SKM-1 treated with dmso at 0.1 percent for 144 hours (cell line): ENCODE measurements at regions not wholly inside any gene's neighbourhood (a gene's known extent, or its start where the extent isn't known, plus 50 kb on each side); places are given as distances from the start of the nearest gene placed in this dataset.

ENCODE experiments used
- DNase-seq: peaks from one replicate; lab custom pipeline; 2025; ENCODE audit not compliant: unreplicated experiment; lab: John Stamatoyannopoulos, UW

- DNase-seq: no peak
Measured at GRCh38 chr22:48153726-48154125, 1391.3 kb downstream of the TBC1D22A start.

GRCh38 chr22:48152916-48153315 is 1390.5 kb downstream of the TBC1D22A start:
- no peak for DNase-seq

- DNase-seq: no peak
Measured at GRCh38 chr22:48152164-48152775, 1389.8 kb downstream of the TBC1D22A start.

GRCh38 chr22:48151641-48152040 is 1389.2 kb downstream of the TBC1D22A start:
- no peak for DNase-seq

GRCh38 chr22:48147831-48148230 is 1385.4 kb downstream of the TBC1D22A start:
- no peak for DNase-seq

- no peak for DNase-seq
Measured at GRCh38 chr22:48147404-48147803, 1385.0 kb downstream of the TBC1D22A start.

- no peak for DNase-seq
Measured at GRCh38 chr22:48146426-48146825, 1384.0 kb downstream of the TBC1D22A start.

- DNase-seq: no peak
Measured at GRCh38 chr22:48145738-48146137, 1383.3 kb downstream of the TBC1D22A start.

- DNase-seq: no peak
Measured at GRCh38 chr22:48144318-48144717, 1381.9 kb downstream of the TBC1D22A start.

- DNase-seq: no peak
Measured at GRCh38 chr22:48143856-48144255, 1381.4 kb downstream of the TBC1D22A start.

- no peak for DNase-seq
Measured at GRCh38 chr22:48142388-48142787, 1379.9 kb downstream of the TBC1D22A start.

- no peak for DNase-seq
Measured at GRCh38 chr22:48141301-48141700, 1378.9 kb downstream of the TBC1D22A start.

GRCh38 chr22:48140261-48140813 is 1377.9 kb downstream of the TBC1D22A start:
- DNase-seq: no peak

GRCh38 chr22:48139776-48140175 is 1377.3 kb downstream of the TBC1D22A start:
- DNase-seq: no peak

- no peak for DNase-seq
Measured at GRCh38 chr22:48138855-48139254, 1376.4 kb downstream of the TBC1D22A start.

GRCh38 chr22:48138427-48138826 is 1376.0 kb downstream of the TBC1D22A start:
- DNase-seq: no peak

- DNase-seq: no peak
Measured at GRCh38 chr22:48137640-48138039, 1375.2 kb downstream of the TBC1D22A start.

GRCh38 chr22:48135592-48135991 is 1373.1 kb downstream of the TBC1D22A start:
- no peak for DNase-seq

GRCh38 chr22:48125416-48125815 is 1363.0 kb downstream of the TBC1D22A start:
- DNase-seq: no peak

- no peak for DNase-seq
Measured at GRCh38 chr22:48121984-48122383, 1359.5 kb downstream of the TBC1D22A start.

- DNase-seq: no peak
Measured at GRCh38 chr22:48118654-48119053, 1356.2 kb downstream of the TBC1D22A start.

- no peak for DNase-seq
Measured at GRCh38 chr22:48116871-48117270, 1354.4 kb downstream of the TBC1D22A start.
